Hematopoietic multipotent progenitor cell (in vitro differentiated cells): ENCODE measurements at regions not wholly inside any gene's neighbourhood (a gene's known extent, or its start where the extent isn't known, plus 50 kb on each side); places are given as distances from the start of the nearest gene placed in this dataset.
"Not testable (repeated sequence)": the region's sequence is repeated elsewhere in the genome, so short reads cannot be mapped to it uniquely, and the experiment has no call there.

ENCODE experiments used
- DNase-seq, 3 donors: peaks; one replicate each; pipeline ENCODE4 v3.0.0-alpha.2; 2011 to 2015; ENCODE audit warnings: low read depth in 2 of 3, low spot score in 2 of 3

DNA sequence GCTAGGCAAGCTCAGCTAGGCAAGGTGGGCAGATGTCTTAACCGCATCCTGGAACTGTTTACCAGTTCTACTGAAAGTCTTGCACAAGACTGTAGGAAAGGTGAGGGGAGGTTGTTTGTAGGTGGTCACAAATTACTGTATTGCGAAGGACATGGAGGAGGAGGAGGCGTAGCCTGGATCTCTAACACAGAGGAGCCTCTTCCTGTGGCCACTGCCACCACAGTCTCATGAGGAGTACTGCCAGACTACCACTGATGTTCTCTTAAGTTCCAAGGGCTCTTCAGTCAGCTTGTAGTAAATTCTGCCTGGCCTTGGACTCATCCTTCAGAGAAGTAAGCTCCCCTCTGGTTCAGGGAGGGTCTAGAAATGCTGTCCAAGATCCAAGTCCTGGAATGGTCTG is 258.6 kb downstream of the FAT4 start:
- no peak for DNase-seq

DNA sequence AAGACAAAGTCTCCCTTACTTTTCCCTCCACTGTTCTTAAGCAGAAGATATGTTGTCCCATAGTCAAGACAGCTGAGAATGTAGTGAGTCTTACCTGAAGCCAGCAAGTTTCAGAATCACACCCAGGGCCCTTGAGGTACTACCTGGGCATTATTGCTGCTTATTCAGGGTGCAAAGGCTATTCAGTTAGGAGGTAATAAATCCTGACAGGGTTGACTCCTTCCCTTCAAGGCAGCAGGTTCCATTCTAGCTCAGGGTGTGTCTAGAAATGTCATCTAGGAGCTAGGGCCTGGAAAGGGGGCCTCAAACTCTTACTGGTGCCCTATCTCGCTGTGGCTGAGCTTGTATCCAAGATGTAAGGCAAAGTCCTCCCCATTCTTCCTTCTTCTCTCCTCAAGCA is 259.0 kb downstream of the FAT4 start:
- no peak for DNase-seq

DNA sequence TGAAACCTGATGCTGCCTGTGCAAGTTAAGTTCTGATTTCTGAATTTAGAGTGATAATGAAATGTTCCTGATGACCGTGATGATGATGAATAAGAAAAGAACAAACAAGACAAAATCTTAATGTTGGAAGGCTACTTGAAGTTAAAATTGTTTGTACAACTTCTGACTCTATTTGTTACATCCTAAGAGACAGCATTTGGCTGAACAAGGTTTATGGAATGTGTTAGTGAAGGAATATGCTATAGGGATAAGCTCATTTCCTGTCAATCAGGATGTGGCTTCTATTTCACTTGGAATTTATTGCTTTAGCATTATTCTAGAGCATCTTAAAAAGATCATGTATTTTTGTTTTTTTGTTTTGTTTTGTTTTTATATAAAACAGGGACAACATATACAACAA is 267.5 kb downstream of the FAT4 start:
- no peak for DNase-seq

GRCh38 chr4:125590158-125590557 is 275.4 kb downstream of the FAT4 start:
- no peak for DNase-seq

GRCh38 chr4:125591290-125591689 is 276.5 kb downstream of the FAT4 start:
- no peak for DNase-seq

- DNase-seq, result no peak
Observed at GRCh38 chr4:125594056-125594602, 279.4 kb downstream of the FAT4 start.

DNA sequence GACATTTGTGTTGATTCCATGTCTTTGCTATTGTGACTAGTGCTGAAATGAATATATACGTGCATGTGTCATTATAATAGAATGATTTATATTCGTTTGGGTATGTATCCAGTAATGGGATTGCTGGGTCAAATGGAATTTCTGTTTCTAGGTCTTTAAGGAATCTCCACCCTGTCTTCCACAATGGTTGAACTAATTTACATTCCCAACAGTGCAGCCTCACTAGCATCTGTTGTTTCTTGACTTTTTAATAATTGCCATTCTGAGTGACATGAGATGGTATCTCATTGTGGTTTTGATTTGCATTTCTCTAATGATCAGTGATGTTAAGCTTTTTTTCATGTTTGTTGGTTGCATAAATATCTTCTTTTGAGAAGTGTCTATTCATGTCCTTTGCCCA is 291.2 kb downstream of the FAT4 start:
- DNase-seq, result not testable (repeated sequence)

- no peak for DNase-seq
Observed at GRCh38 chr4:125620066-125620860, 305.5 kb downstream of the FAT4 start.

DNA sequence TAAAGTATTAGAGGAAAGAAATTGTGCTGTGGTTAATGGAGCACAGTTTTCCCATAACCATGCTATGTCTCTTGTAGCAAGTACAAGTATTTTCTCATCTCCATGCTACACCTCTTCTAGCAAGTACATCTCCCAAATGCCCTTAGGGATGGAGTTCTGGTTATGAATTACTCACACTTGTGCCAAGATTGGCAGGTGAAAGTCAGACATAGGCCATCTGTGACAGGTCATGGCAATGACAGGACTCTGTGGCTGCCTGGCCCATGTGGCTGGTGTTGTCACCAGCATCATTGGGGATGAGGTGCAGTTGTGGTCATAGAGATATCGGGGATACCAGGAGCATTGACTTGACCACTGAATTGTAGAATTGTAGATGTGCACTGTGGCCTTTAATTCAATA is 310.2 kb downstream of the FAT4 start:
- DNase-seq, result no peak

DNA sequence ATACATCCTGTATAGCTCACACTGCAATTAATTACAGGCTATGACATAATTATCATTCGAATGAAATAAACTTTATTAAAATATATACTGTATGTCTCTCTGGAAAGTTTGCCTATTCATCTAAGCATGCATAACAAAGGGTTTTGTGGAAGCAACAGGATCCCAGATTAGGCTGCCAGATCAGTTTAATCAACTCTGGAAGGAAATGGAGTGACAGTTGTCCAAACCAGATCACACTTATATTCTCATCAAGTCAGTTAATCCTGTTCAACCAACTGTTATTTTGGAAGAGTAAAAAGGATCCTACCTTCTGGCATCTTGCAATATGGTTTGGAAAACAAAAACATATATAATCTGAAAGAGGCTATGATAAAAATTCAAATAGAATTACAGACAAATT is 312.2 kb downstream of the FAT4 start:
- DNase-seq, result no peak

GRCh38 chr4:125639182-125639621 is 324.4 kb downstream of the FAT4 start:
- no peak for DNase-seq

GRCh38 chr4:125641611-125642010 is 326.9 kb downstream of the FAT4 start:
- no peak for DNase-seq

GRCh38 chr4:125642645-125643044 is 327.9 kb downstream of the FAT4 start:
- no peak for DNase-seq

GRCh38 chr4:125649452-125649851 is 334.7 kb downstream of the FAT4 start:
- no peak for DNase-seq

DNA sequence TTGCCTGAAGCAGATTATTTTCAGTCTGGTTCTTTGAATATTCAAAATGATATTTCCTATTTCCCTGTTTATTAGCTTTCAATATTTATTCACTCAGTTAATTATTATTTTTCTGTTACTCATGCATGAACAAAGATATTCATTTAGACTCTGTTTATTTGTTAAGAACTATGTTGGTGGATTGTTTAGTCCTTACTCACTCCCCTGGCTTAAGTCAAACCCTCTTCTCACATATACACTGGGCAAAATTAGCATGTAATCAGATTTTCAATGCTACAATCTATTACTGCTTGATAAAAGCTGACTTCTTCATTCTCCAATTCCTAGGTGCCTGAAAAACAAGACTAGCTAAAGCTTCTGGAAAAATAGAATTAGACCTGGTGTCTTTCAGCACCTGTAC is 335.8 kb downstream of the FAT4 start:
- DNase-seq, result no peak

- DNase-seq, result not testable (repeated sequence)
Observed at GRCh38 chr4:125651707-125652357, 337.1 kb downstream of the FAT4 start.

- DNase-seq, result no peak
Observed at GRCh38 chr4:125658773-125659172, 344.0 kb downstream of the FAT4 start.

DNA sequence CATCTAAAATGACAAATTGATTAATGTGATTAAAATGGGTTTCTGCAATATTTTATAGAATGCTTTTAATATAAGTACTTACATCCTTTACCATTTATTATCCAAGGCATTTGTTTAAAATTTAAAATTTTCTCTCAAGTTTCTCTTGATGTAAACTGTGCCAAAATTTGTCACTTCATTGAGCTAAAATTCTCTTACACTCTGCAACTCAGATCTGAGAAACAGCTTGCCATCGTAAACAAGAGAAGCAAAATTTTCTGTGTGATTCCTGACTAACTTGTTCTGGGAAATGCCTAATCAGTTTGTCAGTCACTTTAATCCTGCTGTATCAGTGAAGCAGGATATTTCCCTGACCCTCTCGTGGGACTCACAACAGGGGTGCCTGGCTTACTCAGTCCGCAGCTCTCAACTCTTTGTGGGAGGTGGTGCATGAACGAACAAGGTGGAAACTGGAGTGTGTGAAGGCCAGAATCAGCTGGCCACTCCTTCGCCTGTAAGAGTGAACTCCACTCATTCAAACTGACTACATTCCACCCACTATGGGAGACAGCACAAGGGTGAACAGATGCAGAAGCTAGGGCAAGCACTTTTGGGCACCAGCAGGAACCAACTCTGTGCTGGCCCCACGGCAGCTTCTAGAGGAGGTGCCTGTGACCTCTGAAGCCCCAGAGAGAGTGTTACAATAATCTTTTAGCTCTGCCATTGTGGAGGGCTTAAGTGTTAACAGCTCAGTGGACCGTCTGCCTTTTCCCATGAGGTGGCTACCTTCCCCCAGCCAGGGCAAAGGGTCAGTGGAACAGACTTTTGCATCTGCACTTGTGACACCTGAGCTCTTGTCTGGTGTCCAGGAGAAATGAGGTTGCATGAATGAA is 349.4 kb downstream of the FAT4 start:
- DNase-seq, result no peak

GRCh38 chr4:125666635-125667034 is 351.9 kb downstream of the FAT4 start:
- no peak for DNase-seq

GRCh38 chr4:125676156-125676555 is 361.4 kb downstream of the FAT4 start:
- DNase-seq, result no peak

GRCh38 chr4:125676583-125676982 is 361.8 kb downstream of the FAT4 start:
- DNase-seq, result no peak
